Activated CD8-positive, alpha-beta T cell treated with anti-CD3 and anti-CD28 coated beads for 36 hours (primary cell): ENCODE measurements at regions not wholly inside any gene's neighbourhood (a gene's known extent, or its start where the extent isn't known, plus 50 kb on each side); places are given as distances from the start of the nearest gene placed in this dataset.

ENCODE experiments used
- ATAC-seq: fragments of 200-7000 bp; cut with Tn5 transposase; one replicate; pipeline ENCODE4 v1.10.0; 2021; ENCODE audit warnings: mild to moderate bottlenecking, moderate library complexity
- CTCF ChIA-PET: fragments of 350-600 bp; sonication (Branson Sonifier 250); formaldehyde crosslinking; loops from one replicate; lab custom pipeline; 2021; ENCODE audit warnings: antibody characterized with exemption; lab: Charles Lee
- POLR2A ChIA-PET: fragments of 350-600 bp; sonication (Branson Sonifier 250); formaldehyde crosslinking; loops from one replicate; lab custom pipeline; 2021; ENCODE audit warnings: antibody characterized with exemption; lab: Charles Lee
- DNase-seq: peaks from one replicate; pipeline ENCODE4 v3.0.0-alpha.2; 2020
- H3K27ac Mint-ChIP-seq: one replicate; pipeline ENCODE4 v1.8.0; 2021; ENCODE audit warnings: mild to moderate bottlenecking, mixed read lengths
- H3K27me3 Mint-ChIP-seq: one replicate; pipeline ENCODE4 v1.8.0; 2021; ENCODE audit warnings: mixed read lengths
- H3K36me3 Mint-ChIP-seq: one replicate; pipeline ENCODE4 v1.8.0; 2021; ENCODE audit warnings: low read depth, mixed read lengths
- H3K4me1 Mint-ChIP-seq: one replicate; pipeline ENCODE4 v1.8.0; 2021; ENCODE audit warnings: low read depth, mixed read lengths
- H3K4me3 Mint-ChIP-seq: one replicate; pipeline ENCODE4 v1.8.0; 2021; ENCODE audit warnings: mild to moderate bottlenecking, moderate library complexity, mixed read lengths
- H3K9me3 Mint-ChIP-seq: one replicate; pipeline ENCODE4 v1.8.0; 2021; ENCODE audit warnings: mixed read lengths
- CTCF ChIP-seq: fragments of 200-600 bp; IDR thresholded peaks from one replicate; pipeline ENCODE4 v1.8.0; 2022; ENCODE audit warnings: antibody characterized with exemption, mild to moderate bottlenecking
- intact Hi-C: fragments of 100-400 bp; cut with micrococcal nuclease; formaldehyde crosslinking; loops from one replicate; pipeline ENCODE4 v1.10.0; 2022

GRCh38 chr5:89105836-89106235, 222.9 kb upstream of the MEF2C start:
- no peak for TF ChIP-seq CTCF
- intact Hi-C loops, result no loop called here
- no peak for ATAC-seq
- no peaks in the 10 kb centered on the region for H3K36me3 Mint-ChIP-seq
- H3K4me1 Mint-ChIP-seq, result no peaks in the 10 kb centered on the region
- no peak for DNase-seq
- H3K27ac Mint-ChIP-seq, result no peak overlapping the region
- H3K4me3 Mint-ChIP-seq, result no peak overlapping the region
- H3K9me3 Mint-ChIP-seq, result no peaks in the 10 kb centered on the region
- ChIA-PET CTCF (no interaction called here), POLR2A (no interaction called here)
- no peaks in the 10 kb centered on the region for H3K27me3 Mint-ChIP-seq

GRCh38 chr5:89105171-89105695, 222.2 kb upstream of the MEF2C start:
- no peak overlapping the region for H3K4me3 Mint-ChIP-seq
- no peaks in the 10 kb centered on the region for H3K4me1 Mint-ChIP-seq
- no peaks in the 10 kb centered on the region for H3K36me3 Mint-ChIP-seq
- intact Hi-C loops, result no loop called here
- ChIA-PET CTCF (no interaction called here), POLR2A (no interaction called here)
- TF ChIP-seq CTCF, result no peak
- H3K27ac Mint-ChIP-seq, result no peak overlapping the region
- H3K27me3 Mint-ChIP-seq, result peaks cover 1% of the 10 kb centered on the region
- H3K9me3 Mint-ChIP-seq, result no peaks in the 10 kb centered on the region
- no peak for DNase-seq
- ATAC-seq, result no peak

- peaks cover 3% of the 10 kb centered on the region for H3K4me1 Mint-ChIP-seq
- no peak overlapping the region for H3K4me3 Mint-ChIP-seq
- no peak for TF ChIP-seq CTCF
- ChIA-PET CTCF (no interaction called here), POLR2A (no interaction called here)
- DNase-seq (no peak), ATAC-seq (no peak)
- H3K9me3 Mint-ChIP-seq, result peaks cover 3% of the 10 kb centered on the region
- intact Hi-C loops, result no loop called here
- H3K36me3 Mint-ChIP-seq, result no peaks in the 10 kb centered on the region
- H3K27me3 Mint-ChIP-seq, result peaks cover 1% of the 10 kb centered on the region
- no peak overlapping the region for H3K27ac Mint-ChIP-seq
Measured at GRCh38 chr5:89098199-89098756, 215.3 kb upstream of the MEF2C start.

- intact Hi-C loops, result no loop called here
- ChIA-PET CTCF (interaction anchor here (1.1 kb wide), 1 partner anchor 369 kb away, joined by 3 read pairs; no protein-coding TSS in a partner anchor), POLR2A (no interaction called here)
- H3K36me3 Mint-ChIP-seq, result no peaks in the 10 kb centered on the region
- H3K4me1 Mint-ChIP-seq, result peaks cover 3% of the 10 kb centered on the region
- H3K4me3 Mint-ChIP-seq, result no peak overlapping the region
- no peak overlapping the region for H3K27ac Mint-ChIP-seq
- no peak for TF ChIP-seq CTCF
- no peak for DNase-seq
- H3K27me3 Mint-ChIP-seq, result peaks cover 1% of the 10 kb centered on the region
- ATAC-seq, result no peak
- peaks cover 3% of the 10 kb centered on the region for H3K9me3 Mint-ChIP-seq
Measured at GRCh38 chr5:89097103-89097502, 214.1 kb upstream of the MEF2C start.

GRCh38 chr5:89095341-89095740, 212.4 kb upstream of the MEF2C start:
- TF ChIP-seq CTCF, result no peak
- no peak overlapping the region for H3K4me3 Mint-ChIP-seq

More at GRCh38 chr5:89095341-89095740, 212.4 kb upstream of the MEF2C start:
- ATAC-seq, result no peak
- H3K36me3 Mint-ChIP-seq, result no peaks in the 10 kb centered on the region
- CTCF ChIA-PET, result no interaction called here
- peaks cover 3% of the 10 kb centered on the region for H3K4me1 Mint-ChIP-seq
- peaks cover 3% of the 10 kb centered on the region for H3K9me3 Mint-ChIP-seq
- DNase-seq, result no peak
- no peak overlapping the region for H3K27ac Mint-ChIP-seq
- no peaks in the 10 kb centered on the region for H3K27me3 Mint-ChIP-seq
- POLR2A ChIA-PET, result no interaction called here
- intact Hi-C loops, result no loop called here
